GM19463 (cell line): ENCODE measurements at regions not wholly inside any gene's neighbourhood (a gene's known extent, or its start where the extent isn't known, plus 50 kb on each side); places are given as distances from the start of the nearest gene placed in this dataset.
"Not testable (repeated sequence)": the region's sequence is repeated elsewhere in the genome, so short reads cannot be mapped to it uniquely, and the experiment has no call there.

Experiments used
- ATAC-seq: cut with Tn5 transposase; IDR thresholded peaks from one replicate; pipeline ENCODE4 v1.9.1; 2021; ENCODE audit warnings: mild to moderate bottlenecking, moderate library complexity; ENCODE audit not compliant: unreplicated experiment

GRCh38 chr5:114953565-114953964 lies 216.1 kb downstream of the TRIM36 start:
- peak; percentile 51 for ATAC-seq

- no peak for ATAC-seq
Observed at GRCh38 chr5:114952876-114953275, 216.8 kb downstream of the TRIM36 start.

- ATAC-seq = no peak
Observed at GRCh38 chr5:114949756-114950155, 220.0 kb downstream of the TRIM36 start.

- no peak for ATAC-seq
Observed at GRCh38 chr5:114948986-114949621, 220.6 kb downstream of the TRIM36 start.

- no peak for ATAC-seq
Observed at GRCh38 chr5:114948363-114948762, 221.3 kb downstream of the TRIM36 start.

- no peak for ATAC-seq
Observed at GRCh38 chr5:114940709-114941108, 229.0 kb downstream of the TRIM36 start.

- ATAC-seq = no peak
Observed at GRCh38 chr5:114935490-114935889, 234.2 kb downstream of the TRIM36 start.

GRCh38 chr5:114928644-114929462 lies 240.9 kb downstream of the TRIM36 start:
- no peak for ATAC-seq

- no peak for ATAC-seq
Observed at GRCh38 chr5:114924769-114925168, 244.9 kb downstream of the TRIM36 start.

- ATAC-seq = no peak
Observed at GRCh38 chr5:114912189-114912920, 257.4 kb downstream of the TRIM36 start.

- ATAC-seq = no peak
Observed at GRCh38 chr5:114910727-114911126, 259.0 kb downstream of the TRIM36 start.

- ATAC-seq = no peak
Observed at GRCh38 chr5:114909424-114909823, 260.3 kb downstream of the TRIM36 start.

GRCh38 chr5:114903767-114904166 lies 265.9 kb downstream of the TRIM36 start:
- ATAC-seq = no peak

- no peak for ATAC-seq
Observed at GRCh38 chr5:114898602-114899001, 271.1 kb downstream of the TRIM36 start.

- ATAC-seq = no peak
Observed at GRCh38 chr5:114883675-114884074, 286.0 kb downstream of the TRIM36 start.

- no peak for ATAC-seq
Observed at GRCh38 chr5:114859438-114859735, 310.3 kb downstream of the TRIM36 start.

- ATAC-seq = no peak
Observed at GRCh38 chr5:114858665-114859437, 310.9 kb downstream of the TRIM36 start.

GRCh38 chr5:114857941-114858551 lies 311.7 kb downstream of the TRIM36 start:
- ATAC-seq = no peak

- not testable (repeated sequence) for ATAC-seq
Observed at GRCh38 chr5:114844711-114845110, 325.0 kb downstream of the TRIM36 start.

GRCh38 chr5:114839360-114839759 lies 330.3 kb downstream of the TRIM36 start:
- no peak for ATAC-seq

- ATAC-seq = no peak
Observed at GRCh38 chr5:114838937-114839336, 330.8 kb downstream of the TRIM36 start.
